ENCODE measurements at regions not wholly inside any gene's neighbourhood (a gene's known extent, or its start where the extent isn't known, plus 50 kb on each side); places are given as distances from the start of the nearest gene placed in this dataset.
"Not testable (repeated sequence)": the region's sequence is repeated elsewhere in the genome, so short reads cannot be mapped to it uniquely, and the experiment has no call there.

DNA sequence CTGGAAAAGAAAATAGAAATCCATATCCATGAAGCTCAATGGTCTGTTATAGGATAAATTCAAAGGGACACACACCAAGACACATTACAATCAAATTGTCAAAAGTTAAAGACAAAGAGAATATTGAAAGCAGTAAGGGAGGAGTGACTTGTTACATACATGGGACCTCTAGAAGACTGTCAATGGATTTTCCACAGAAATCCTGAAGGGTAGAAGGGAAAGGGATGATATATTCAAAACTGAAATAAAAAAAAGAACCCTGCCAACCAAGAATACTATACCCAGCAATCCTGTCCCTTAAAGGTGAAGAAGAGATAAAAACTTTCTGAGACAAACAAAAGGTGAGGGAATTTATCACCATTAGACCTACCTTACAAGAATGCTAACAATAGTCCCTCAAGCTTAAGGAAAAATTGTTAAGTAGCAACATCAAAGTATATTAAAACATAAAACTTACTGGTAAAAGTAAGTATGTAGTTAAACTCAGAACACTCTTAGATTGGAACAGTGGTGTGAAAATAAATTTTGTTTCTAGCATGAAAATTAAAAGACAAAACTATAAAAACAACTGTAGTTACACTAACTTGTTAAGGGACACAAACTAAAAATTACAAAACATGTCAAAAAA is 103.2 kb upstream of the APP start:
- FAIRE-seq, result no peak
- no peaks in the 10 kb centered on the region for H3K27me3 ChIP-seq (ENCODE audit: control insufficient read depth in 3 of 3, insufficient read depth in 3 of 3, low read length in 3 of 3)
- peaks cover 0 to 25% of the 10 kb centered on the region in 2 donors for H3K9me3 ChIP-seq (ENCODE audit: control insufficient read depth in 2 of 2, insufficient read depth in 1 of 2, low read depth in 1 of 2, low read length in 1 of 2)
- H3K4me3 ChIP-seq (ENCODE audit: low read depth in 1 of 3, low read length in 3 of 3), result no peak overlapping the region
- H3K27ac ChIP-seq (ENCODE audit: low read depth in 1 of 3, low read length in 2 of 3), result no peak overlapping the region
- no peaks in the 10 kb centered on the region for H3K36me3 ChIP-seq (ENCODE audit: control insufficient read depth in 3 of 3, insufficient read depth in 2 of 3, low read depth in 1 of 3, low read length in 3 of 3)
- no peaks in the 10 kb centered on the region for H3K4me1 ChIP-seq (ENCODE audit: control insufficient read depth in 3 of 3, insufficient read depth in 2 of 3, low read depth in 1 of 3, low read length in 2 of 3)
- no peak for DNase-seq

DNA sequence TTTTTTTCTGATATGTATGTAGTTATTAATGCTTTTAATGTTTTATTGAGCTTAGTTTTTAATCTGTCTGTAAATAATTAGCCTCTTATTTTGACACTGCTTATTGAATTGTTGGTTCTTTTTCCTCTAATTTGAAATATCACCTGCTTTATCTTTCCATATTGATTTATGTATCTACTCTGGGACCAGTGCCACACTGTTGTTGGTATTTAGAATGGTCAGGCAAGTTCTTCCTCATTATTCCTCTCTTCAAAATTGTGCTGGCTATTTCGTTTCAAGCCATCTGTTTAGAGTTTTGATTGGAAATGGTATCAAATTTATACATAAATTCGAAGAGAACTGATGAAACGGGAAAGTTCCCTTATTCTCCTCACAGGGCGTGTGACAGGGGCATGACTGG is 96.8 kb upstream of the APP start:
- Histone ChIP-seq H3K9me3 (ENCODE audit: control insufficient read depth in 2 of 2, insufficient read depth in 1 of 2, low read depth in 1 of 2, low read length in 1 of 2) (peaks cover 0 to 16% of the 10 kb centered on the region in 2 donors), H3K4me3 (ENCODE audit: low read depth in 1 of 3, low read length in 3 of 3) (no peak overlapping the region), H3K27ac (ENCODE audit: low read depth in 1 of 3, low read length in 2 of 3) (no peak overlapping the region), H3K36me3 (ENCODE audit: control insufficient read depth in 3 of 3, insufficient read depth in 2 of 3, low read depth in 1 of 3, low read length in 3 of 3) (no peaks in the 10 kb centered on the region), H3K4me1 (ENCODE audit: control insufficient read depth in 3 of 3, insufficient read depth in 2 of 3, low read depth in 1 of 3, low read length in 2 of 3) (no peaks in the 10 kb centered on the region), H3K27me3 (ENCODE audit: control insufficient read depth in 3 of 3, insufficient read depth in 3 of 3, low read length in 3 of 3) (no peaks in the 10 kb centered on the region)
- WGBS, 3 donors, result 69 to 71% (median 69%) methylated on average over 4 of the region's 4 CpGs
- DNase-seq, result no peak
- no peak for FAIRE-seq

DNA sequence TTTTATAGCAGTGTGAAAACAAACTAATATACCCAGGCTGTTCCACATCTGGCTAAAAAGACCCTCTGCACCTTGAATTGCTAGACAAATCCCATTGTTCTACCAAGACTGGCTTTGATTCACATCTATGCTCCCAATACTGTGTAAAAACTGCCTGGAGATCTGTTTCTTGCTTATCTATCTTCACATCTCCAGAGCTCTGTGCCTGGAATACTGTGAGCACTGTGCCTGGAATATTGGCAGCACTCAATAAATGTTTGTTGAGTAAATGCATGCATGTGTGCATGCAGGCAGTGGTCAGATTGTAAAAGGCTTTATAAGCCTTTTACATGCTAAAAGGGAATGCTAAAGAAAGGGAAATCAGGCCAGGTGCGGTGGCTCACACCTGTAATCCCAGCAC is 75.5 kb upstream of the APP start:
- Histone ChIP-seq H3K27ac (ENCODE audit: low read depth in 1 of 3, low read length in 2 of 3) (no peak overlapping the region), H3K27me3 (ENCODE audit: control insufficient read depth in 3 of 3, insufficient read depth in 3 of 3, low read length in 3 of 3) (no peaks in the 10 kb centered on the region), H3K9me3 (ENCODE audit: control insufficient read depth in 2 of 2, insufficient read depth in 1 of 2, low read depth in 1 of 2, low read length in 1 of 2) (no peaks in the 10 kb centered on the region), H3K4me1 (ENCODE audit: control insufficient read depth in 3 of 3, insufficient read depth in 2 of 3, low read depth in 1 of 3, low read length in 2 of 3) (no peaks in the 10 kb centered on the region), H3K36me3 (ENCODE audit: control insufficient read depth in 3 of 3, insufficient read depth in 2 of 3, low read depth in 1 of 3, low read length in 3 of 3) (no peaks in the 10 kb centered on the region), H3K4me3 (ENCODE audit: low read depth in 1 of 3, low read length in 3 of 3) (no peak overlapping the region)
- WGBS, 3 donors, result 88 to 100% (median 90%) methylated on average over 1 of the region's 1 CpG
- DNase-seq (no peak), FAIRE-seq (no peak)

DNA sequence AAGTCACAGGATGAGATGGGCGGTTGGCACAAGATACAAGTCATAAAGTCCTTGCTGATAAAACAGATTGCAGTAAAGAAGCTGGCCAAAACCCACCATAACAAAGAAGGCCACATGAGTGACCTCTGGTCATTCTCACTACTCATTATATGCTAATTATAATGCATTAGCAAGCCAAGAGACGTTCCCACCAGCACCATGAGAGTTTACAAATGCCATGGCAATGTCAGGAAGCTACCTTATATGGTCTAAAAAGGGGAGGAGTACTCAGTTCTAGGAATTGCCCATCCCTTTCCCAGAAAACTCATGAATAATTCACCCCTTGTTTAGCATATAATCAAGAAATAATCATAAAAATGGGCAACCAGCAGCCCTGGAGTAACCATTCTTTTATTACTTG is 74.9 kb upstream of the APP start:
- FAIRE-seq (no peak), DNase-seq (no peak)
- no peaks in the 10 kb centered on the region for H3K9me3 ChIP-seq (ENCODE audit: control insufficient read depth in 2 of 2, insufficient read depth in 1 of 2, low read depth in 1 of 2, low read length in 1 of 2)
- no peak overlapping the region for H3K4me3 ChIP-seq (ENCODE audit: low read depth in 1 of 3, low read length in 3 of 3)
- H3K36me3 ChIP-seq (ENCODE audit: control insufficient read depth in 3 of 3, insufficient read depth in 2 of 3, low read depth in 1 of 3, low read length in 3 of 3), result no peaks in the 10 kb centered on the region
- WGBS, 3 donors, result 69 to 80% (median 71%) methylated on average over 2 of the region's 2 CpGs
- no peaks in the 10 kb centered on the region for H3K27me3 ChIP-seq (ENCODE audit: control insufficient read depth in 3 of 3, insufficient read depth in 3 of 3, low read length in 3 of 3)
- H3K27ac ChIP-seq (ENCODE audit: low read depth in 1 of 3, low read length in 2 of 3), result no peak overlapping the region
- H3K4me1 ChIP-seq (ENCODE audit: control insufficient read depth in 3 of 3, insufficient read depth in 2 of 3, low read depth in 1 of 3, low read length in 2 of 3), result no peaks in the 10 kb centered on the region

DNA sequence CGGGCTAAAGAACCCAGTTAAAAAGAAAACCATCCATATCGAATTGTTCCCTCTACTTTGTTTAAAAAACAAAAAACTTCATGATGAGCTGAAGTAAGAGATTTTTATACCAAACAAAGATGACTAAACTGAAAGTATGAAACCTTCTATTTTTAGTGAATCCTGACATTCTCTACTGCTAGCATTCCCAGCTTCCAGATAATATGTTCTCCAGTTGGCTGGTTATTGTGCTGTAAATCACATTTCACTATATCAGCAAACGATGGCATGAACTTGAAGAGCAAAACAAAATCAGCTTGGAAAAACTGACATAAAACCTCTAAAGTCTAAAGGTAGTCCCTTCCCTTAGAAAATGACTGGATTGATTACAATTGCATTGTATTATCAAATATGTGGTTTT is 68.1 kb upstream of the APP start:
- DNase-seq (no peak), FAIRE-seq (no peak)
- H3K36me3 ChIP-seq (ENCODE audit: control insufficient read depth in 3 of 3, insufficient read depth in 2 of 3, low read depth in 1 of 3, low read length in 3 of 3), result no peaks in the 10 kb centered on the region
- H3K4me3 ChIP-seq (ENCODE audit: low read depth in 1 of 3, low read length in 3 of 3), result no peak overlapping the region
- no peaks in the 10 kb centered on the region for H3K9me3 ChIP-seq (ENCODE audit: control insufficient read depth in 2 of 2, insufficient read depth in 1 of 2, low read depth in 1 of 2, low read length in 1 of 2)
- H3K27ac ChIP-seq (ENCODE audit: low read depth in 1 of 3, low read length in 2 of 3), result no peak overlapping the region
- peaks cover 0 to 3% (median 0%) of the 10 kb centered on the region in 3 donors for H3K4me1 ChIP-seq (ENCODE audit: control insufficient read depth in 3 of 3, insufficient read depth in 2 of 3, low read depth in 1 of 3, low read length in 2 of 3)
- 65 to 69% (median 67%) methylated on average over 3 of the region's 3 CpGs for whole genome bisulfite sequencing, 3 donors
- H3K27me3 ChIP-seq (ENCODE audit: control insufficient read depth in 3 of 3, insufficient read depth in 3 of 3, low read length in 3 of 3), result no peaks in the 10 kb centered on the region

DNA sequence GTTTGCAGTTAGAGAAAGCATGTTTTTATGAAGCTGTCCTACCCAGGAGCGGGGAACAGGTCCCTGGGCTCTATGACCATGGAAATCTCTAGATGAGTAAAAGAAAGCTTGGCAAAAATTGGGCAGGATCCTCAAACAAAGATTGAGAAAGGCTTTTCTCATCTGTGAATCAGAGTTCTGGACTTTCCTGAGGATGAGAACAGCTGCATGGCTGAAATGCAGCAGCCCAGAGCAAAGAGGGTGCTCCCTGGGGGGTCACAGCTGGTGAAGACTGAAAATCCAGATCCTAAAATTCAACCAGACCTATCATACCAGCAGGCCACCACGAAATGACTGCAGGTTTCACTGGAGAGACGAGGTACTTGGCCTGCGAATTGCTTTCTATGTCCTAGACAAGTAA is 65.7 kb upstream of the APP start:
- Histone ChIP-seq H3K9me3 (ENCODE audit: control insufficient read depth in 2 of 2, insufficient read depth in 1 of 2, low read depth in 1 of 2, low read length in 1 of 2) (no peaks in the 10 kb centered on the region), H3K27ac (ENCODE audit: low read depth in 1 of 3, low read length in 2 of 3) (no peak overlapping the region), H3K27me3 (ENCODE audit: control insufficient read depth in 3 of 3, insufficient read depth in 3 of 3, low read length in 3 of 3) (no peaks in the 10 kb centered on the region), H3K36me3 (ENCODE audit: control insufficient read depth in 3 of 3, insufficient read depth in 2 of 3, low read depth in 1 of 3, low read length in 3 of 3) (no peaks in the 10 kb centered on the region), H3K4me3 (ENCODE audit: low read depth in 1 of 3, low read length in 3 of 3) (no peak overlapping the region), H3K4me1 (ENCODE audit: control insufficient read depth in 3 of 3, insufficient read depth in 2 of 3, low read depth in 1 of 3, low read length in 2 of 3) (peaks cover 0 to 3% (median 0%) of the 10 kb centered on the region in 3 donors)
- no peak for FAIRE-seq
- WGBS, 3 donors, result 46 to 76% (median 46%) methylated on average over 4 of the region's 4 CpGs
- DNase-seq, result no peak

DNA sequence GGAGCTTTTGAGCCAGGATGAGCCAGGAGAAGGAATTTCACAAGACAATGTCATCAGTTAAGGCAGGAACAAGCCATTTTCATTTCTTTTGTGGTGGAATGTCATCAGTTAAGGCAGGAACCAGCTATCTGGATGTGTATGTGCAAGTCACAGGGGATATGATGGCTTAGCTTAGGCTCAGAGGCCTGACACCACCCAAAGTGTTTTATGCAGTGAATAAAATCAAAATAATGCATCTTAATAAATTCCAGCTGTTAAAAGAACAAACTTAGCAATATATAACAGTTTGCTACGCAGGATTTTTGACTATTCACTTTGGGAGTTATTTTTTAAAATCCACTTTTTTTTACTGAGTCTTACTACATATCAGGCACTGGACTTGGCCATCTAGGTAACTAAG is 62.7 kb upstream of the APP start:
- H3K27ac ChIP-seq (ENCODE audit: low read depth in 1 of 3, low read length in 2 of 3); H3K9me3 ChIP-seq (ENCODE audit: control insufficient read depth in 2 of 2, insufficient read depth in 1 of 2, low read depth in 1 of 2, low read length in 1 of 2); DNase-seq; H3K4me3 ChIP-seq (ENCODE audit: low read depth in 1 of 3, low read length in 3 of 3); H3K27me3 ChIP-seq (ENCODE audit: control insufficient read depth in 3 of 3, insufficient read depth in 3 of 3, low read length in 3 of 3); FAIRE-seq; H3K4me1 ChIP-seq (ENCODE audit: control insufficient read depth in 3 of 3, insufficient read depth in 2 of 3, low read depth in 1 of 3, low read length in 2 of 3); H3K36me3 ChIP-seq (ENCODE audit: control insufficient read depth in 3 of 3, insufficient read depth in 2 of 3, low read depth in 1 of 3, low read length in 3 of 3): not testable (repeated sequence)
- 78 to 93% (median 88%) methylated on average over 1 of the region's 1 CpG for WGBS, 3 donors

DNA sequence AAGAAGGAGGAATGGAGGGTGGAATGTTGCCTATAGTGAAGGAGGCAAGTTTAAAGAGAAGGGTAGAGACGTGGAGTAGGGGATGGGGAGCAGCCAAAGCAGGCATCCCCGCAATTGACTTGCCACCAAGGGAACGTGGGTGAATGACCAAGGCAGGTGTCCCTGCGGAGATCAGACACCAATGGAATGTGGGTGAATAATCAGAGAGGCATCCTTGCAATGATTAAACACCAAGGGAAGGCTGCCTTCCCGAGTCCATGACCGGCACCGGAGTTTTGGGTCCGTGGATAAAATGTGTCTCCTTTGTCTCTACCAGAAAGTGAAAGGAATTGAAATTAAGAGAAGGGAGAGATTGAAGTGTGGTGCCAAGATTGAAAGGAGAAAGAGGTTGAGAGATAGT is 61.9 kb upstream of the APP start:
- not testable (repeated sequence) for H3K36me3 ChIP-seq (ENCODE audit: control insufficient read depth in 3 of 3, insufficient read depth in 2 of 3, low read depth in 1 of 3, low read length in 3 of 3); DNase-seq; H3K4me3 ChIP-seq (ENCODE audit: low read depth in 1 of 3, low read length in 3 of 3); FAIRE-seq; H3K27ac ChIP-seq (ENCODE audit: low read depth in 1 of 3, low read length in 2 of 3); H3K9me3 ChIP-seq (ENCODE audit: control insufficient read depth in 2 of 2, insufficient read depth in 1 of 2, low read depth in 1 of 2, low read length in 1 of 2); H3K27me3 ChIP-seq (ENCODE audit: control insufficient read depth in 3 of 3, insufficient read depth in 3 of 3, low read length in 3 of 3); H3K4me1 ChIP-seq (ENCODE audit: control insufficient read depth in 3 of 3, insufficient read depth in 2 of 3, low read depth in 1 of 3, low read length in 2 of 3)
- WGBS, 3 donors, result 85 to 89% (median 86%) methylated on average over 8 of the region's 8 CpGs

DNA sequence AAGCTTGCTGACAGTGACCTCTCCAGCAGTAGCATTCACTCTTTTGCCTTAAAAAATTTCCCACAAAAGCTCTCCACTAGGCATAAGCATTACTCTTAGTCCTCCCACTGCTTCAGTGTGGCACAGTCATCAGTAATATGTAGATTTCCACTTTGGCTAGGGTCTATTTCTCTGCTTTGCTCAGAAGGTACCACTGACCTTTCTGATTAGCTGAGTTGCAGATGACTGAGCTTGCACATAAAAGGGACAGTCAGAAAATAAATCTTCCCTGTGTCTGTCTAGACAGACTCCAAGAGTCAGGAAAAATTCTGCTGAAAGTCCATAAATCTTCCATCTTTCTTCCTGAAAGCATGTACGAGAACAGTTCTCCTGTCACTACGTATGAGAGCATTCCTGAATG is 56.6 kb upstream of the APP start:
- Histone ChIP-seq H3K4me1 (ENCODE audit: control insufficient read depth in 3 of 3, insufficient read depth in 2 of 3, low read depth in 1 of 3, low read length in 2 of 3) (no peaks in the 10 kb centered on the region), H3K36me3 (ENCODE audit: control insufficient read depth in 3 of 3, insufficient read depth in 2 of 3, low read depth in 1 of 3, low read length in 3 of 3) (no peaks in the 10 kb centered on the region), H3K9me3 (ENCODE audit: control insufficient read depth in 2 of 2, insufficient read depth in 1 of 2, low read depth in 1 of 2, low read length in 1 of 2) (no peaks in the 10 kb centered on the region), H3K27me3 (ENCODE audit: control insufficient read depth in 3 of 3, insufficient read depth in 3 of 3, low read length in 3 of 3) (no peaks in the 10 kb centered on the region), H3K4me3 (ENCODE audit: low read depth in 1 of 3, low read length in 3 of 3) (no peak overlapping the region), H3K27ac (ENCODE audit: low read depth in 1 of 3, low read length in 2 of 3) (no peak overlapping the region)
- no peak for FAIRE-seq
- DNase-seq, result no peak
- 86 to 94% (median 89%) methylated on average over 2 of the region's 2 CpGs for WGBS, 3 donors
